Liver (tissue), 8 donors: ENCODE measurements at regions not wholly inside any gene's neighbourhood (a gene's known extent, or its start where the extent isn't known, plus 50 kb on each side); places are given as distances from the start of the nearest gene placed in this dataset.
"Not testable (repeated sequence)": the region's sequence is repeated elsewhere in the genome, so short reads cannot be mapped to it uniquely, and the experiment has no call there.

Experiments
- DNase-seq: peaks from one replicate; pipeline ENCODE4 v3.0.0-alpha.2; 2017; ENCODE audit warnings: low spot score
- H3K27ac ChIP-seq, 2 donors: one replicate each; pipeline ENCODE4 v1.7.0; 2013; ENCODE audit warnings: inconsistent platforms in 2 of 2, low read length in 2 of 2, control low read depth in 1 of 2, low read depth in 1 of 2, mild to moderate bottlenecking in 1 of 2
- H3K27me3 ChIP-seq, 4 donors: one replicate each; pipeline versions ENCODE4 v1.6.1 to v1.7.0; 2013; ENCODE audit warnings: low read length in 3 of 4, inconsistent platforms in 1 of 4, mild to moderate bottlenecking in 1 of 4, moderate library complexity in 1 of 4; ENCODE audit not compliant: control insufficient read depth in 4 of 4, insufficient read depth in 4 of 4
- H3K36me3 ChIP-seq, 4 donors: one replicate each; pipeline versions ENCODE4 v1.6.1 to v1.7.0; 2013; ENCODE audit warnings: low read length in 3 of 4, mild to moderate bottlenecking in 3 of 4, low read depth in 1 of 4, moderate library complexity in 1 of 4; ENCODE audit not compliant: control insufficient read depth in 4 of 4, insufficient read depth in 3 of 4
- H3K4me1 ChIP-seq, 4 donors: one replicate each; pipeline versions ENCODE4 v1.6.1 to v1.7.0; 2013; ENCODE audit warnings: low read length in 3 of 4, mild to moderate bottlenecking in 3 of 4, moderate library complexity in 1 of 4; ENCODE audit not compliant: control insufficient read depth in 4 of 4, insufficient read depth in 4 of 4
- H3K4me3 ChIP-seq, 3 donors: one replicate each; pipeline versions ENCODE4 v1.6.1 to v1.7.0; 2013; ENCODE audit warnings: low read length in 3 of 3, control low read depth in 1 of 3, low read depth in 1 of 3, mild to moderate bottlenecking in 1 of 3
- H3K9ac ChIP-seq, 2 donors: one replicate each; pipeline ENCODE4 v1.7.0; 2013; ENCODE audit warnings: low read length in 2 of 2, mild to moderate bottlenecking in 2 of 2, moderate library complexity in 2 of 2, control low read depth in 1 of 2, low read depth in 1 of 2
- H3K9me3 ChIP-seq, 4 donors: one replicate each; pipeline versions ENCODE4 v1.6.1 to v1.7.0; 2013; ENCODE audit warnings: low read length in 3 of 4; ENCODE audit not compliant: control insufficient read depth in 4 of 4
- EGR1 ChIP-seq, 2 donors: IDR thresholded peaks; 2 replicates each; pipeline ENCODE4 v1.6.1; 2016 to 2018; ENCODE audit warnings: antibody characterized with exemption in 2 of 2, low read depth in 2 of 2
- FOXA2 ChIP-seq: IDR thresholded peaks from 2 replicates; pipeline ENCODE4 v1.6.1; 2016; ENCODE audit warnings: antibody characterized with exemption
- GABPA ChIP-seq, 2 donors: IDR thresholded peaks in 1 of 2; conservative IDR thresholded peaks in 1 of 2; 2 replicates each; pipeline ENCODE4 v1.6.1; 2016; ENCODE audit warnings: antibody characterized with exemption in 2 of 2, mild to moderate bottlenecking in 1 of 2, moderate library complexity in 1 of 2
- HNF4G ChIP-seq: IDR thresholded peaks from 2 replicates; pipeline ENCODE4 v1.6.1; 2016; ENCODE audit warnings: antibody characterized with exemption
- JUND ChIP-seq, 2 donors: IDR thresholded peaks; 2 replicates each; pipeline ENCODE4 v1.6.1; 2016; ENCODE audit warnings: antibody characterized with exemption in 2 of 2
- MAX ChIP-seq: IDR thresholded peaks from 2 replicates; pipeline ENCODE4 v1.6.1; 2016; ENCODE audit warnings: antibody characterized with exemption
- NR2F2 ChIP-seq: IDR thresholded peaks from 2 replicates; pipeline ENCODE4 v1.6.1; 2016; ENCODE audit warnings: antibody characterized with exemption
- REST ChIP-seq: IDR thresholded peaks from 2 replicates; pipeline ENCODE4 v1.6.1; 2016; ENCODE audit warnings: antibody characterized with exemption, mild to moderate bottlenecking
- SP1 ChIP-seq: IDR thresholded peaks from 2 replicates; pipeline ENCODE4 v1.6.1; 2018; ENCODE audit warnings: antibody characterized with exemption, mild to moderate bottlenecking
- TAF1 ChIP-seq: conservative IDR thresholded peaks from 2 replicates; pipeline ENCODE4 v1.6.1; 2016; ENCODE audit warnings: antibody characterized with exemption, mild to moderate bottlenecking
- YY1 ChIP-seq: IDR thresholded peaks from 2 replicates; pipeline ENCODE4 v1.6.1; 2016; ENCODE audit warnings: antibody characterized with exemption, mild to moderate bottlenecking
- ZBTB33 ChIP-seq: IDR thresholded peaks from 2 replicates; pipeline ENCODE4 v1.6.1; 2016; ENCODE audit warnings: antibody characterized with exemption
- WGBS: extraction: QIAGEN DNeasy Blood & Tissue Kit; methylation state at CpG from one replicate; pipeline ENCODE4 v1.1.7; 2013; 5-methylcytosine and 5-hydroxymethylcytosine counted together
- TF ChIP-seq, protein P1 (sequence below): fragments of 150-350 bp; IDR thresholded peaks from 2 replicates; pipeline ENCODE4 v1.5.1; 2017; ENCODE audit warnings: improper control_type of control experiment, low read depth, low read length; ENCODE audit not compliant: missing input control
- donor health status: healthy.
- donor health status: healthy.
- donor health status: healthy.
- donor health status: healthy.
- donor health status: healthy.

- H3K9ac ChIP-seq = no peak overlapping the region
- H3K4me3 ChIP-seq = no peak overlapping the region
- H3K36me3 ChIP-seq = no peaks in the 10 kb centered on the region
- TF ChIP-seq JUND (IDR thresholded peaks at IDR 0.05) (no peak), YY1 (no peak), NR2F2 (no peak), EGR1 (IDR thresholded peaks at IDR 0.05; ENCODE audit: low read depth in 2 of 2) (no peak), ZBTB33 (no peak), SP1 (no peak), HNF4G (no peak), MAX (no peak), GABPA (IDR thresholded peaks at IDR 0.05 in 1 of 2, conservative IDR thresholded peaks at IDR 0.05 in 1 of 2) (no peak), FOXA2 (no peak)
- TF ChIP-seq, protein P1, sequence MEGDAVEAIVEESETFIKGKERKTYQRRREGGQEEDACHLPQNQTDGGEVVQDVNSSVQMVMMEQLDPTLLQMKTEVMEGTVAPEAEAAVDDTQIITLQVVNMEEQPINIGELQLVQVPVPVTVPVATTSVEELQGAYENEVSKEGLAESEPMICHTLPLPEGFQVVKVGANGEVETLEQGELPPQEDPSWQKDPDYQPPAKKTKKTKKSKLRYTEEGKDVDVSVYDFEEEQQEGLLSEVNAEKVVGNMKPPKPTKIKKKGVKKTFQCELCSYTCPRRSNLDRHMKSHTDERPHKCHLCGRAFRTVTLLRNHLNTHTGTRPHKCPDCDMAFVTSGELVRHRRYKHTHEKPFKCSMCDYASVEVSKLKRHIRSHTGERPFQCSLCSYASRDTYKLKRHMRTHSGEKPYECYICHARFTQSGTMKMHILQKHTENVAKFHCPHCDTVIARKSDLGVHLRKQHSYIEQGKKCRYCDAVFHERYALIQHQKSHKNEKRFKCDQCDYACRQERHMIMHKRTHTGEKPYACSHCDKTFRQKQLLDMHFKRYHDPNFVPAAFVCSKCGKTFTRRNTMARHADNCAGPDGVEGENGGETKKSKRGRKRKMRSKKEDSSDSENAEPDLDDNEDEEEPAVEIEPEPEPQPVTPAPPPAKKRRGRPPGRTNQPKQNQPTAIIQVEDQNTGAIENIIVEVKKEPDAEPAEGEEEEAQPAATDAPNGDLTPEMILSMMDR = no peak
- 87% methylated on average over 2 of the region's 2 CpGs for WGBS
- DNase-seq = no peak
- H3K9me3 ChIP-seq = no peaks in the 10 kb centered on the region
- no peak overlapping the region for H3K27ac ChIP-seq
- no peaks in the 10 kb centered on the region for H3K4me1 ChIP-seq
- H3K27me3 ChIP-seq = no peaks in the 10 kb centered on the region
Observed at GRCh38 chr6:140784573-140784972, 1348.2 kb upstream of the GJE1 start.

DNA sequence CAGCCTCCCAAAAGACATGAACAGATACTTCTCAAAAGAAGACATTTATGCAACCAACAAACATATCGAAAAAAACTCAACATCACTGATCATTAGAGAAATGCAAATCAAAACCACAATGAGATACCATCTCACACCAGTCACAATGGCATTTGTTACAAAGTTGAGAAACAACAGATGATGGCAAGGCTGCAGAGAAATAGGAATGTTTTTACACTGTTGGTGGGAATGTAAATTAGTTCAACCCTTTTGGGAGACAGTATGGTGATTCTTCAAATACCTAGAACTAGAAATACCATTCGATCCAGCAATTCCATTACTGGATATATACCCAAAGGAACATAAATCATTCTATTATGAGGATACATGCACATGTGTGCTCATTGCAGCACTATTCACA is 1349.2 kb upstream of the GJE1 start:
- DNase-seq, H3K27ac ChIP-seq, H3K4me3 ChIP-seq, H3K27me3 ChIP-seq, H3K36me3 ChIP-seq, H3K4me1 ChIP-seq, H3K9me3 ChIP-seq, H3K9ac ChIP-seq: not testable (repeated sequence)
- WGBS = 92% methylated on average over 2 of the region's 2 CpGs

DNA sequence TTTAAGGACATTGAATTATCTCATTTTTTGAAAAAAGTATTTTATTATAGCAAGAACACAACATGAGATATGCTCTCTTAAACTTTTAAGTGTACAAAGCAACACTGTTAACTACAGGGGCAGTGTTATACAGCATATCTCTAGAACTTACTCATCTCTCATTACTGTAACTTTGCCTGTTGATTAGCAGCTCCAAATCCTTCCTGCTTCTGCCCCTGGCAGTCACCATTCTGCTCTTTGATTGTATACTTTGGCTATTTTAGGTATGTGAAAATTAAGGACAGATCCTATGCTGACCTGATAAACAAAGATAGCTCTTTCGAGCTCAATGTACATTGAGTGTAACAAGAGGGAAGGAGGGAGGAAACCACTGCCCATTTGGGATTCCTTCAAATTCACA is 1349.8 kb upstream of the GJE1 start:
- no peaks in the 10 kb centered on the region for H3K36me3 ChIP-seq
- H3K9ac ChIP-seq = no peak overlapping the region
- H3K27me3 ChIP-seq = no peaks in the 10 kb centered on the region
- no peaks in the 10 kb centered on the region for H3K4me1 ChIP-seq
- no peak for DNase-seq
- H3K9me3 ChIP-seq = no peaks in the 10 kb centered on the region
- no peak overlapping the region for H3K27ac ChIP-seq
- TF ChIP-seq TAF1 (no peak), SP1 (no peak), ZBTB33 (no peak), REST (no peak)
- H3K4me3 ChIP-seq = no peak overlapping the region
- WGBS = 78% methylated on average over 1 of the region's 1 CpG
